NT2/D1 (cell line): ENCODE measurements at regions not wholly inside any gene's neighbourhood (a gene's known extent, or its start where the extent isn't known, plus 50 kb on each side); places are given as distances from the start of the nearest gene placed in this dataset.
"Not testable (repeated sequence)": the region's sequence is repeated elsewhere in the genome, so short reads cannot be mapped to it uniquely, and the experiment has no call there.

Source experiments
- YY1 ChIP-seq: IDR thresholded peaks from 2 replicates; pipeline ENCODE4 v1.6.1; 2011; ENCODE audit not compliant: insufficient read length, insufficient read depth
- ZNF274 ChIP-seq: IDR thresholded peaks from 2 replicates; pipeline ENCODE4 v1.6.1; 2011; ENCODE audit warnings: mild to moderate bottlenecking, low read depth, low read length

DNA sequence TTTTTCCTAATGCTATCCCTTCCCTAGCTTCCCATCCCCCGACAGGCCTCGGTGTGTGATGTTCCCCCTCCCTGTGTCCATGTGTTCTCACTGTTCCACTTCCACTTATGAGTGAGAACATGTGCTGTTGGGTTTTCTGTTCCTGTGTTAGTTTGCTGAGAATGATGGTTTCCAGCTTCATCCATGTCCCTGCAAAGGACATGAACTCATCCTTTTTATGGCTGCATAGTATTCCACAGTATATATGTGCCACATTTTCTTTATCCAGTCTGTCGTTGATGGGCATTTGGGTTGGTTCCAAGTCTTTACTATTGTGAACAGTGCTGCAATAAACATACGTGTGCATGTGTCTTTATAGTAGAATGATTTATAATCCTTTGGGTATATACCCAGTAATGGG is 279.2 kb downstream of the KCNRG start:
- TF ChIP-seq YY1, ZNF274: not testable (repeated sequence)
